Testis (tissue), 2 donors: ENCODE measurements at regions not wholly inside any gene's neighbourhood (a gene's known extent, or its start where the extent isn't known, plus 50 kb on each side); places are given as distances from the start of the nearest gene placed in this dataset.

Experiments
- CTCF ChIP-seq, 3 experiments: fragments of 450-650 bp in 2 of 3; fragments of 200-600 bp in 1 of 3; sonication (generic) in 1 of 3; IDR thresholded peaks; one replicate each; pipeline ENCODE4 v1.5.1; 2016 to 2019; ENCODE audit warnings: antibody characterized with exemption in 3 of 3, mild to moderate bottlenecking in 2 of 3, moderate library complexity in 1 of 3
- POLR2A ChIP-seq: fragments of 450-650 bp; IDR thresholded peaks from one replicate; pipeline ENCODE4 v1.6.1; 2017; ENCODE audit warnings: antibody characterized with exemption, mild to moderate bottlenecking, moderate library complexity

GRCh38 chr19:33948651-33949335 is 152.1 kb downstream of the KCTD15 start:
- TF ChIP-seq CTCF (IDR thresholded peaks at IDR 0.05) (no peak), POLR2A (no peak)
